WTC11 (cell line): ENCODE measurements at regions not wholly inside any gene's neighbourhood (a gene's known extent, or its start where the extent isn't known, plus 50 kb on each side); places are given as distances from the start of the nearest gene placed in this dataset.

Experiments
- CTCF ChIP-seq: fragments of 200-600 bp; IDR thresholded peaks from 2 replicates; pipeline ENCODE4 v1.8.0; 2022; ENCODE audit warnings: antibody characterized with exemption
- E2F4 ChIP-seq: sonication (generic); formaldehyde crosslinking; IDR thresholded peaks from 2 replicates; pipeline ENCODE4 v1.8.1; 2022; ENCODE audit warnings: low read depth, mild to moderate bottlenecking, moderate library complexity, missing genetic modification reagents, borderline replicate concordance
- HMGXB4 ChIP-seq: sonication (generic); formaldehyde crosslinking; IDR thresholded peaks from 2 replicates; pipeline ENCODE4 v1.8.1; 2023; ENCODE audit warnings: mild to moderate bottlenecking, moderate library complexity, missing genetic modification reagents
- PREB ChIP-seq: sonication (generic); formaldehyde crosslinking; IDR thresholded peaks from 2 replicates; pipeline ENCODE4 v1.8.1; 2022; ENCODE audit warnings: mild to moderate bottlenecking, missing genetic modification reagents, moderate library complexity, borderline replicate concordance
- SP1 ChIP-seq: sonication (generic); formaldehyde crosslinking; conservative IDR thresholded peaks from 2 replicates; pipeline ENCODE4 v1.8.1; 2022; ENCODE audit warnings: missing genetic modification reagents
- TEAD4 ChIP-seq: sonication (generic); formaldehyde crosslinking; IDR thresholded peaks from 2 replicates; pipeline ENCODE4 v1.8.0; 2022; ENCODE audit warnings: mild to moderate bottlenecking, missing genetic modification reagents

- TF ChIP-seq CTCF (no peak), HMGXB4 (CRISPR knock-in tag) (no peak), E2F4 (CRISPR knock-in tag) (no peak), PREB (no peak), SP1 (CRISPR knock-in tag) (no peak), TEAD4 (CRISPR knock-in tag) (no peak)
Measured at GRCh38 chr4:174036111-174036510, 247.4 kb downstream of the FBXO8 start.
